GM12878 (cell line): ENCODE measurements at regions not wholly inside any gene's neighbourhood (a gene's known extent, or its start where the extent isn't known, plus 50 kb on each side); places are given as distances from the start of the nearest gene placed in this dataset.

ENCODE experiments used
- CBX5 ChIP-seq: sonication (generic); IDR thresholded peaks from 2 replicates; pipeline ENCODE4 v1.6.1; 2016; ENCODE audit warnings: low read depth, moderate library complexity, mild to moderate bottlenecking, inconsistent platforms
- EED ChIP-seq: sonication (generic); IDR thresholded peaks from 2 replicates; pipeline ENCODE4 v1.6.1; 2016; ENCODE audit warnings: antibody characterized with exemption, low read depth
- FOS ChIP-seq: IDR thresholded peaks from 3 replicates; pipeline ENCODE4 v1.6.1; 2011; ENCODE audit warnings: borderline replicate concordance; ENCODE audit not compliant: insufficient read length; ENCODE audit errors: extremely low read depth
- JUND ChIP-seq: IDR thresholded peaks from 2 replicates; pipeline ENCODE4 v1.6.1; 2012; ENCODE audit warnings: low read depth, mild to moderate bottlenecking, low read length, improper control_type of control experiment, moderate library complexity
- NFYB ChIP-seq: IDR thresholded peaks from 2 replicates; pipeline ENCODE4 v1.6.1; 2011; ENCODE audit warnings: low read depth, mild to moderate bottlenecking, low read length, improper control_type of control experiment, moderate library complexity; ENCODE audit not compliant: insufficient read depth
- STAT3 ChIP-seq: IDR thresholded peaks from 2 replicates; pipeline ENCODE4 v1.6.1; 2011; ENCODE audit warnings: low read depth, low read length, improper control_type of control experiment
- ZNF207 ChIP-seq: fragments of 450-650 bp; IDR thresholded peaks from 2 replicates; pipeline ENCODE4 v1.6.1; 2014; ENCODE audit warnings: antibody characterized with exemption, mild to moderate bottlenecking, borderline replicate concordance
- TF ChIP-seq, protein P1 (sequence below): fragments of 150-350 bp; IDR thresholded peaks from 2 replicates; pipeline ENCODE4 v1.6.1; 2016; ENCODE audit warnings: low read depth, low read length
- TF ChIP-seq, protein P2 (sequence below): IDR thresholded peaks from 2 replicates; pipeline ENCODE4 v1.6.1; 2011; ENCODE audit warnings: low read depth, low read length, improper control_type of control experiment, borderline replicate concordance
- TF ChIP-seq, protein P3 (sequence below): fragments of 450-650 bp; IDR thresholded peaks from 2 replicates; pipeline ENCODE4 v1.6.1; 2016; ENCODE audit warnings: mild to moderate bottlenecking
- TF ChIP-seq, protein P4 (sequence below): IDR thresholded peaks from 2 replicates; pipeline ENCODE4 v1.6.1; 2011; ENCODE audit warnings: low read depth, mild to moderate bottlenecking, low read length, moderate library complexity, borderline replicate concordance; ENCODE audit errors: extremely low read depth
- TF ChIP-seq, protein P5 (sequence below): fragments of 450-650 bp; IDR thresholded peaks from 2 replicates; pipeline ENCODE4 v1.6.1; 2017; ENCODE audit warnings: borderline replicate concordance

DNA sequence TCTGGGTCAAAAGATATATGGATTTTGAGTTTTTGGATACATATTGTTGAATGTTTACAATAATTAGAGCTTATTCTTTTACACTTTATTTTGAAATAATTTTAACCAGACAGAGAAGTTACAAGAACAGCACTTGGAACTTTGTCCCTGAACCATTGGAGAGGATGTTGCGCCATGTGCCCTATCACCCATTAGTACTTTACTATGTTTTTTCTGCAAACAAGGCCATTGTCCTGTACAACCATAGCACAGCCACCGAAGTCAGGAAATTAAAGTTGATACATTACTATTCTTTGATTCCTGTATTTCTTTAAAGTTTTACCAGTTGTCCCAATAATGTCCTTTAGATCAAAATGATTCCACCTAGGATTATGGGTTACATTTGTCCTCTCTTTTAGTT is 188.8 kb downstream of the ACKR3 start (continued):
- TF ChIP-seq, protein P1, sequence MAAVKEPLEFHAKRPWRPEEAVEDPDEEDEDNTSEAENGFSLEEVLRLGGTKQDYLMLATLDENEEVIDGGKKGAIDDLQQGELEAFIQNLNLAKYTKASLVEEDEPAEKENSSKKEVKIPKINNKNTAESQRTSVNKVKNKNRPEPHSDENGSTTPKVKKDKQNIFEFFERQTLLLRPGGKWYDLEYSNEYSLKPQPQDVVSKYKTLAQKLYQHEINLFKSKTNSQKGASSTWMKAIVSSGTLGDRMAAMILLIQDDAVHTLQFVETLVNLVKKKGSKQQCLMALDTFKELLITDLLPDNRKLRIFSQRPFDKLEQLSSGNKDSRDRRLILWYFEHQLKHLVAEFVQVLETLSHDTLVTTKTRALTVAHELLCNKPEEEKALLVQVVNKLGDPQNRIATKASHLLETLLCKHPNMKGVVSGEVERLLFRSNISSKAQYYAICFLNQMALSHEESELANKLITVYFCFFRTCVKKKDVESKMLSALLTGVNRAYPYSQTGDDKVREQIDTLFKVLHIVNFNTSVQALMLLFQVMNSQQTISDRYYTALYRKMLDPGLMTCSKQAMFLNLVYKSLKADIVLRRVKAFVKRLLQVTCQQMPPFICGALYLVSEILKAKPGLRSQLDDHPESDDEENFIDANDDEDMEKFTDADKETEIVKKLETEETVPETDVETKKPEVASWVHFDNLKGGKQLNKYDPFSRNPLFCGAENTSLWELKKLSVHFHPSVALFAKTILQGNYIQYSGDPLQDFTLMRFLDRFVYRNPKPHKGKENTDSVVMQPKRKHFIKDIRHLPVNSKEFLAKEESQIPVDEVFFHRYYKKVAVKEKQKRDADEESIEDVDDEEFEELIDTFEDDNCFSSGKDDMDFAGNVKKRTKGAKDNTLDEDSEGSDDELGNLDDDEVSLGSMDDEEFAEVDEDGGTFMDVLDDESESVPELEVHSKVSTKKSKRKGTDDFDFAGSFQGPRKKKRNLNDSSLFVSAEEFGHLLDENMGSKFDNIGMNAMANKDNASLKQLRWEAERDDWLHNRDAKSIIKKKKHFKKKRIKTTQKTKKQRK, result no peak
- TF ChIP-seq JUND (no peak), EED (no peak), ZNF207 (no peak), NFYB (no peak), STAT3 (no peak), CBX5 (no peak), FOS (no peak)
- TF ChIP-seq, protein P2, sequence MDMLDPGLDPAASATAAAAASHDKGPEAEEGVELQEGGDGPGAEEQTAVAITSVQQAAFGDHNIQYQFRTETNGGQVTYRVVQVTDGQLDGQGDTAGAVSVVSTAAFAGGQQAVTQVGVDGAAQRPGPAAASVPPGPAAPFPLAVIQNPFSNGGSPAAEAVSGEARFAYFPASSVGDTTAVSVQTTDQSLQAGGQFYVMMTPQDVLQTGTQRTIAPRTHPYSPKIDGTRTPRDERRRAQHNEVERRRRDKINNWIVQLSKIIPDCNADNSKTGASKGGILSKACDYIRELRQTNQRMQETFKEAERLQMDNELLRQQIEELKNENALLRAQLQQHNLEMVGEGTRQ, result no peak
- TF ChIP-seq, protein P3, sequence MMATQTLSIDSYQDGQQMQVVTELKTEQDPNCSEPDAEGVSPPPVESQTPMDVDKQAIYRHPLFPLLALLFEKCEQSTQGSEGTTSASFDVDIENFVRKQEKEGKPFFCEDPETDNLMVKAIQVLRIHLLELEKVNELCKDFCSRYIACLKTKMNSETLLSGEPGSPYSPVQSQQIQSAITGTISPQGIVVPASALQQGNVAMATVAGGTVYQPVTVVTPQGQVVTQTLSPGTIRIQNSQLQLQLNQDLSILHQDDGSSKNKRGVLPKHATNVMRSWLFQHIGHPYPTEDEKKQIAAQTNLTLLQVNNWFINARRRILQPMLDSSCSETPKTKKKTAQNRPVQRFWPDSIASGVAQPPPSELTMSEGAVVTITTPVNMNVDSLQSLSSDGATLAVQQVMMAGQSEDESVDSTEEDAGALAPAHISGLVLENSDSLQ, result no peak
- TF ChIP-seq, protein P4, sequence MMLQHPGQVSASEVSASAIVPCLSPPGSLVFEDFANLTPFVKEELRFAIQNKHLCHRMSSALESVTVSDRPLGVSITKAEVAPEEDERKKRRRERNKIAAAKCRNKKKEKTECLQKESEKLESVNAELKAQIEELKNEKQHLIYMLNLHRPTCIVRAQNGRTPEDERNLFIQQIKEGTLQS, result no peak
- TF ChIP-seq, protein P5, sequence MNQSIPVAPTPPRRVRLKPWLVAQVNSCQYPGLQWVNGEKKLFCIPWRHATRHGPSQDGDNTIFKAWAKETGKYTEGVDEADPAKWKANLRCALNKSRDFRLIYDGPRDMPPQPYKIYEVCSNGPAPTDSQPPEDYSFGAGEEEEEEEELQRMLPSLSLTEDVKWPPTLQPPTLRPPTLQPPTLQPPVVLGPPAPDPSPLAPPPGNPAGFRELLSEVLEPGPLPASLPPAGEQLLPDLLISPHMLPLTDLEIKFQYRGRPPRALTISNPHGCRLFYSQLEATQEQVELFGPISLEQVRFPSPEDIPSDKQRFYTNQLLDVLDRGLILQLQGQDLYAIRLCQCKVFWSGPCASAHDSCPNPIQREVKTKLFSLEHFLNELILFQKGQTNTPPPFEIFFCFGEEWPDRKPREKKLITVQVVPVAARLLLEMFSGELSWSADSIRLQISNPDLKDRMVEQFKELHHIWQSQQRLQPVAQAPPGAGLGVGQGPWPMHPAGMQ, result no peak
